ENCODE measurements at regions not wholly inside any gene's neighbourhood (a gene's known extent, or its start where the extent isn't known, plus 50 kb on each side); places are given as distances from the start of the nearest gene placed in this dataset.

DNA sequence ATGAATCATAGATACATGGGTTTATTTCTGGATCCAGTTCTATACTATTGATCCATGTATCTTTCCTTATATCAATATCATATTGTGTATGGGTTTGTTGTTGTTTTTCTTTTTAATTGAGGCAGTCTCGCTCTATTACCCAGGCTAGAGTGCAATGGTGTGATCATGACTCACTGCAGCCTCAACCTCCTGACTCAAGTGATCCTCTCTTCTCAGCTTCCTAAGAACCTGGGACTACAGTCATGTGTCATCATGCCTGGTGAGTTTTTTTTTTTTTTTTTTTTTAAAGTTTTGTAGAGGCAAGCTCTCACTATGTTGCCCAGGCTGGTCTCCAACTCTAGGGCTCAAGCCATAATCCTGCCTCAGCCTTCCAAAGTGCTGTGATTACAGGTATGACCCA, 1589.4 kb upstream of the TENM4 start:
- 75 to 96% (median 90%) methylated on average over 1 of the region's 1 CpG for WGBS, 3 donors

DNA sequence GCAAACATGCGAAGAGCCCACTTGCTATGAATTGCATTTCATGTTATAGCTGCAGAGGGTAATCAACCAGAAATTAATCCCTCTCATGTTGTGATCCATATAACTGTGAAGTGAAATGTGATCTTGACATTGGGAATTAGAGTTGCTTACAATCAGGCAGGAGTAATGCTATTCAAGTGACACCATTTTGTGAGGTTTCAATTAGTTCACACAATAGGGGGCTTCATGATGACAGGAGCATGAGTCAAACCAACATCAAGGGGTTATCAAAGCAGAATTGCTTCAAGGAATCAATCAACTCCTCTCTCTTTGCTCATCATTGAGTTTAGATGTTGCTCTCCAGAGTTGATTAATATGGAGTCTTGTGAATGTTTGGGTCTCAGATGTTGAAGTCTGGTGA, 1585.2 kb upstream of the TENM4 start:
- WGBS, 3 donors: 87 to 98% (median 90%) methylated on average over 1 of the region's 1 CpG
- H3K27ac ChIP-seq (ENCODE audit: low read depth, low read length): no peak overlapping the region

More for the DNA sequence above, 1589.4 kb upstream of the TENM4 start:
- H3K27ac ChIP-seq (ENCODE audit: low read depth, low read length): no peak overlapping the region

DNA sequence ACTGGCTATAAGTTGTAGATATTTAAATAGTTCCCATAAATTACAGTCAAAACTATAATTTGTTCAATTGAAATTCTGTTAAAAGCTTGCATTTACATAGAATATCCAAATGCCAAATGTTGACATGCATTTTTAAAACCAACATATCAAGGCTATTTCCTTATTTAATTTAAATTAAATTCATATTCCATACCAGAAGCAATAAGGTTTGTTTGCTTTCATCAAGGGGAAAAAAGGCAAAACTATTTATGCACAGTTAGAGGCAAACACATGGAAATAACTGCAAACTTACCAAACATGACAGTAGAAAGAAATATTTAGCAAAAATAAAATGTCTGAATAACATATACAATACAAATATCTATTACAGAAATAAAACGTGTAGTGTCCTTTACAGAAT, 1581.2 kb upstream of the TENM4 start:
- H3K27ac ChIP-seq (ENCODE audit: low read depth, low read length): no peak overlapping the region
- 64 to 73% (median 69%) methylated on average over 1 of the region's 1 CpG for WGBS, 3 donors

DNA sequence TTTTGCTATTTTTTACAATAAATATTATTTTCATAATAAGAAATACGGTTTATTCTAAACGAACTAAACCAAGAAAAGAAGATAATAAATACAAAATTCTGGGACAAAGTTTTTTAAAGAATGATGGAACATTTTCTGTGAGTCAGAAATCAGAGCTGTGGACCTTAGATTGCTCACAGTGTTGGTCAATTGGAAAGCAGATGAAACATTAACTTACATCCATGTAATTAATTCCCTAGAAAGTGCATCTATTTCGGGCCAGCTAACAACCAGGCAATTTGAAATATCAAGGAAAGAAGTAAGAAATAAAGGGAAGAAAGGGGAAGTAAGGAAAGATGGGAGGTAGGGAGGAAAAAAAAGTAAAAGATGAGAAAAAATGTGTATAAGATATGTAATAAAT, 1569.8 kb upstream of the TENM4 start:
- H3K27ac ChIP-seq (ENCODE audit: low read depth, low read length): no peak overlapping the region
- WGBS, 3 donors: 49 to 58% (median 52%) methylated on average over 3 of the region's 3 CpGs

DNA sequence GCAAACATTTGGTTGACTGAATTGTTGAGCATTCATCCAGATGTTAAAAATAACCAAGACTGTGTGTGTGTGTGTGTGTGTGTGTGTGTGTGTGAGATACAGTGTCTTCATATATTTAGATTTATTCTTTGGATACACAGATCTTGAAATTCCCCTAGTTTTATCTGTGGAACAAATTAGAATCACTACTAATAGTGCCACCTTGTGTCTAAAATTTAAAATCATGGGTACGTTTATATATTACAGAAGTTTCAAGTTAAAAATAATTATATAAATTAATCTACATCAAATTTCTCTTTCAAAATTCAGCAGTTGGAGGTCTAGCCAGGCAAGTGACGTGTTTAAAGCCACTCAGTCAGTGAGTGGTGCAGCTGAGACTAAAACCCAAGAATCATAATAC, 1566.2 kb upstream of the TENM4 start:
- no peak overlapping the region for H3K27ac ChIP-seq (ENCODE audit: low read depth, low read length)
- WGBS, 3 donors: 8 to 17% (median 17%) methylated on average over 2 of the region's 2 CpGs

DNA sequence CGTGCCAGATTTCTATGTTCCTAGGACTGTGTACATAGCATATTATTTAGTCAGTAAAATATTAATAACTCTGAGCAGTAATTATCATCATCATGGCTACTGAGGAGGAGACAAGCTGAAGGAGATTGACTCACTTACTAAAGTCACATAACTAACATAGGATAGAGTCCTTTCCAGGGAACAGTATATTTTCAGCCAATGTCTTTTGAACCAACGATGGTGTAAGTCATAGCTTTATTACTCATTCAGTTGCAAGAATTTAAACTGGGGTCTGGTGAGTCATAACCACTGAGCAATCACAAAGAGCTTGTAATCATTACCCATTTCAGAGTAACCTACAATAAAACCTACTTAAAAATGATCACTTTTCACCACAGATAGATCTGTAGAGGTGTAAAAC, 1564.8 kb upstream of the TENM4 start:
- WGBS, 3 donors: 62 to 66% (median 63%) methylated on average over 2 of the region's 2 CpGs
- H3K27ac ChIP-seq (ENCODE audit: low read depth, low read length): no peak overlapping the region

DNA sequence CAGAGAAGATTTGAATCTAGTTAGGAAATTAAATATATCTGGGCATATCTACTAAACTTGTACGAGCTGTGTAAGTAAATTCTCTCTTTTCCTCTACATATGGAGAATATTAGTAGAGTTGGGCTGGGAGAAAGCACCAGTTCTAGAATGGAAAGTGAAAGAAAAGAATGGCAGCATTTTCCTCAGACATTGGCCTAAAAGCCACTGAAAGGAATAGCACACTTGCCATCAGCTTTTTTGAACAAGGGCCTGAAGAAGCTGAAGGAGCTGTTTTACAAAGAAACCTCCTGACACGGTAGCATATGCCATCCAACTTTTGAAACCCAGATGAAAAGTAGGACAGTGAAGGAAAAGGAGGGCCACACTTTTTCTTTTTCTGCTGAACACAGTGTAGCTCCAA, 1563.7 kb upstream of the TENM4 start:
- 75 to 83% (median 76%) methylated on average over 2 of the region's 2 CpGs for WGBS, 3 donors
- H3K27ac ChIP-seq (ENCODE audit: low read depth, low read length): no peak overlapping the region

DNA sequence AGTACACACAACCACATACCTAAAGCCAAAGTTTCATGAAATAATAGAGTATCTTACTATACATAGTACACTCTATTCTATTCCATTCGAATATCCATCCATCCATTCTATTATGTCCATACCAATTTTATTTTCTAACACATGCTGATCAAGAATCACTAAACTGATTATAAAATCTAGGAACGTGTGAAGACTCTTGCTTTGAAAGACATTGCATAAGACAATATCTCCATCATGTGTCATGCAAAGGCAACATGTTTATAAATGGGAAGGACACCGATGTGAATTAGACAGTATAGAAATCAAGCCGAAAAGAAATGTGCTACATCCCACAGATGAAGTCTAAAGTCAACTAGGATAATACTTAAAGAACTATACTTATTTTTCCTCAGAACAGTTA, 1561.5 kb upstream of the TENM4 start:
- 77 to 82% (median 81%) methylated on average over 4 of the region's 4 CpGs for WGBS, 3 donors
- no peak overlapping the region for H3K27ac ChIP-seq (ENCODE audit: low read depth, low read length)

DNA sequence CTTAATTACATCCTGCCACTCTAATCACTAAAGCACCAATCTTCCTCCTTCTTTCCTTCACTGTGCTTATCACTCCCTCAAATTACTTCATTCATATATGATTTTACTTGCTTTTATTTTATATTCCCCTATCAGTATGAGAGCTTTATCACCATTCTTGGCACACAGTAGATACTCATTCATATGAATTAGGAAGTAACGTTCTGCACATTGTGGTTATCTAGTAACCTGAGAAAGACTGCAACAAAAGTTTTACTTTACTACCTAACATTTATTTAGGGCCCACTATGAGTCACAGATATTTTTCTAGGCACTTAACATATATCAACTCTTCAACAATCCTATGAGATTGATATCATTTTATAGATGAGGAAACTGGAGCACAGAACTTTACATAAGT, 1559.9 kb upstream of the TENM4 start:
- H3K27ac ChIP-seq (ENCODE audit: low read depth, low read length): no peak overlapping the region
- WGBS, 3 donors: 32 to 53% (median 34%) methylated on average over 1 of the region's 1 CpG

DNA sequence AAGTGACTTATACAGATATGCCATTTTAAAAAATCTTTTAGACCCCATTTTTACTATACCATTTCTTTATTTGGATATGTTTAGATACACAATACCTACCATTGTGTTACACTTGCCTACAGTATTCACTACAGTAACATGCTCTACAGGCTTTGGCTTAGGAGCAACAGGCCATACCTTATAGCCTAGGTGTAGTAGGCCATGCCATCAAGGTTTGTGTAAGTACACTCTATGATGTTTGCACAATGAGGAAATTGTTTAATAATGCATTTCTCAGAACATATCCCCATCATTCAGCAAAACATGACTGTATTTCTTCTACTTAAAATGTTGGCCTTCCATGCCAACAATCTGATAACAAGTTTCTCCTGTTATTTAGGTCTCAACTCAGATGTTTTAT, 1559.5 kb upstream of the TENM4 start:
- H3K27ac ChIP-seq (ENCODE audit: low read depth, low read length): no peak overlapping the region

DNA sequence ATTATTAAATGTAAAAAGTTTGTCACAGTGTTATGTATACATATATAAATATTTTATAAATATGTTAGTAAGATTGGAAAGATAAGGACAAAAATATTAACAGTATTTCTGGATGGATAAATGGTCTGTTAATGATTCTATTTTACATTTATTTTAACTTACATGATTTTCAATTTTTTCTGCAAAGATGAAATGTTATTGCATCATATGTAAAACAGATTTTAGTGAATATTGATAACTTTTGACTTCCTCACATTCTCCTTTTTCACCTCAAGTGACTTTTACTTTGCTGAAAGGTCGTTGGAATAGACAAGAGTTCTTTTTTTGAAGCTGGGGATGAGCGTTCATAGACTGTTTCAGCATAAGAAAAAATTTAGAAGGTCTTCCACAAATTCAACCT, 1554.7 kb upstream of the TENM4 start:
- WGBS, 3 donors: 61 to 68% (median 66%) methylated on average over 2 of the region's 2 CpGs
- no peak overlapping the region for H3K27ac ChIP-seq (ENCODE audit: low read depth, low read length)

DNA sequence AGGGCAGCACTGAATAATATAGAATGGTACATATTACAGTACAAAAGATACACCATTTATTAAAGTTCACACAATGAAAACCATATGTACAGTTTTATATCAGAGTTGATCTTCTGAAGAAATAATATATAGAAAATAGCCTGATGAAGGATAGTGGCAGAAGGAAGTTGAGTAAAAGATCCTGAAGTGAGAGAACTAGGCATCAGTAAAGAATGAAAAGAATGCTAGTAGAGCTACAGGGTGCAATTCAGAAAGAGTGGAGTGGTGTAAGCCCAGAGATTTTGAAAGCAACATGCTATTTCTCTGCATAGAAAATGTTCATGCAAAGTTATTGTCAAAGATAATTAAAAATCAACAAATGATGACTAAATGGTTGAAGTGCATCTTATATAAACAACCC, 1552.7 kb upstream of the TENM4 start:
- no peak overlapping the region for H3K27ac ChIP-seq (ENCODE audit: low read depth, low read length)

DNA sequence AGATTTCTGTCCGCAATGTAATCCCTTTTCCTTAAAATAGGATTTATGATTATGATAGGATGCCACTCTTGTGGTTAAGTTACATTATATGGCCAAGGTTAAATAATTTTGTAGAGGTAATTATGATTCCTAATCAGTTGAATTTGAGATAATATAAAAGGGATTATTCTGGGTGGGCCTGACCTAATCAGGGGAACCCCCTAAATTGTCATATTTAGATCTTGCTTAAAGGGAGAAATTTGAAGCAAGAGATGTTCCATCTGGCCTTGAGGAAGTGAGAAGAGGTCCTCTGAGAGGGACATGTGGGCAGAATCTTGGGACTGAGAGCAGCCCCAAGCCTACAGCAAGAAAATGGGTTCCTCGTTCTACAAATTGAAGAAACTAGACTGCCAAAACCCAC, 1550.1 kb upstream of the TENM4 start:
- no peak overlapping the region for H3K27ac ChIP-seq (ENCODE audit: low read depth, low read length)
- 90 to 99% (median 94%) methylated on average over 2 of the region's 2 CpGs for WGBS, 3 donors

DNA sequence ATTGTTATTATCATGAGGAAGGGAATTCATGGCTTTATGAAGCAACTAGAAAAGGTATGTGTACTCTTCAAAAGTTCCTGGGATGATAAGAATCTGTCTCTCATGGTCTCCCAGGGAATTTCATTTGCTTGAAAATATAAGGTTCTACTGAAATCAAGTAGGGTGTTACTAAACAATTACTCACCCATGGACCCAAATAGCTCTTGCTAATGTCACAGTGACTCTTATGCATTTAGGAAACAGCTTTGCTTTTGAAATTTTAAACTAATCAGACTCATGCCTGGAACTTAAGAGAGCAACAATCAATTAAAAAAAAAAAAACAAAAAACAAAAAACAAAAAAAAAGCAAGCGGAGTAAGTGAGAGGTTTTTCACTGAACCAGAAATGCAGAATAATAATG, 1546.3 kb upstream of the TENM4 start:
- WGBS, 3 donors: 93 to 98% (median 95%) methylated on average over 1 of the region's 1 CpG
- no peak overlapping the region for H3K27ac ChIP-seq (ENCODE audit: low read depth, low read length)

DNA sequence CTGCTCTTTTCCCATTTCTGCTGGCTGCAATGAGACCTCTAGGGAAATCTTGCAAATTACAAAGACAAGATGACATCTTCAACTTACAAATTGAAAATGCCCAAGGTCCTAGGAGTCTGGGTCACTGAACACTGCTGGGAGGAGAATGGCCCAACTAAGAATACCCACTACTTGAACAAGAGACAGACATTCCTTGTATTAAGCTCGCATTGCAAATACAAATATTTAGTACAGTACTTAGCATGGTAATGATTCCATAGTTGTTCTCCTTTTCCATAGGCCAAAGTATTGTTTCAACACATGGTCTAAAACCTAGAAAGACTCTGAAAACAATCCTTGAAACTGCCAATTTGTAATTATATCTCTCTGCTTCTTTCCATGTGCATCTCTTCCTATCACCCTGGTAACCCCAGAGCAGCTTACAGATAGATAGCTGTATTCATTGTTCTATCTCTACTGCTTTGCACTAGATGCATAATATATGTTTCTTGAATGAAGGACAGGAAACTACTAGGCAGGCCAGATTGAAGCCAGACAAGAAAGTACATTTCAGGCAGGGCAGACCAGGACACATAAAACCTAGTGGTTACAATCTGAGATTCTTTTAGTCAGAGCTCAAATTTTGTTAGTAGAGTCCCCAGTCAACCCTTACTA, 1545.7 kb upstream of the TENM4 start:
- WGBS, 3 donors: 69 to 93% (median 79%) methylated on average over 1 of the region's 1 CpG
- H3K27ac ChIP-seq (ENCODE audit: low read depth, low read length): no peak overlapping the region

DNA sequence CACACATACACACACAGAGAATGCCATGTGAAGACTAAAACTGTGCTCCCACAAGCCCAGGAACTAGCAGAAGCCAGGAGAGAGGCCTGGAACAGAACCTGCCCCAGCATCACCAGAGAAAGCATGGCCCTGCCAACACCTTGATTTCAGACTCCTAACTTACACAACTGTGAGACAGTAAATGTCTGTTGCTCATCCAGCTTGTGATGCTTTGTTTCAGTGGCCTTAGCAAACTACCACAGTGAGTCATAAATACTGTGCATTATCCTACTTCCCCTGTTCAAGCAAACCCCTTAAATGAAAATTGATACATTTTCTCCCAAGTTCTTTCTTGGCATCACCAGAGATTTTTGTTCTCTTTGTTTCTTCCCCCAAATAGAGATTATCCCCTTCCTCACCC, 1539.4 kb upstream of the TENM4 start:
- no peak overlapping the region for H3K27ac ChIP-seq (ENCODE audit: low read depth, low read length)

DNA sequence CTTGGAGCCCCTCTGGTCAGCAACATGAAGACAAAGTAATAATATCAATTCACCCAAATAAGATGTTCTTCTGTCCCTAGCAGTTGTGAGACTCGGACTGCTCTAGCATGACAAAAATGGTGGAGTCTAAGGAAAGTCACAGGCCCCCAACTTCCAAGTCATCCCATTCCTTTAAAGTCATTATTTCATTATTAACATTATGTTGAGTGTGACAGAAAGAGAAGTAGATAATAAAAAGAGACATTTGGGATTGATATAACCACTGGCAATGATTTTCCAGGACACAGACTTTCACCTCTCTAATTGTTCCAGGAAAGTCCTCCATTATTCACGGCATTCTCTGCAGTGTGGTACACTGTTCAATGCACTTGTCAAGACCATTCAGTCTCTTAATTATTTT, 1533.0 kb upstream of the TENM4 start:
- 70 to 91% (median 89%) methylated on average over 2 of the region's 2 CpGs for WGBS, 3 donors
- H3K27ac ChIP-seq (ENCODE audit: low read depth, low read length): no peak overlapping the region

DNA sequence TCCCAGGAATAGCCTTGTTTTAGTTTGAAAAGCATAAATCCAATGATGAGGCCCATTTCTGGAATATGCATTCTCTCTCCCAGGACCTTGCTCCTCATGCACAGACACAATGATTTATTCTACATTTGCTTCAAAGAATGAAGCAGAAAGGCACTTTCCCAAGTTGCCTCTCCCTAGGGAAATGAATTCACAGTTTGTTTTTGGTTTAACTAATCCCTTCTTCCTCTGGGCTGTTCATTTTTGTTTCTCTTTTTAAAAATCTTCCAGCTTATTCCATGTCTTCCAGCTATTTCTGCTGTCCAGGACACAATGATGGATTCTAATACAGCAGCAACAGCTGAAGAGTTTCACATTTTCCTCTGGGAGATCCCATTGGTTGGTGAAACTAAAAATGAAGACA, 1529.2 kb upstream of the TENM4 start:
- no peak overlapping the region for H3K27ac ChIP-seq (ENCODE audit: low read depth, low read length)

DNA sequence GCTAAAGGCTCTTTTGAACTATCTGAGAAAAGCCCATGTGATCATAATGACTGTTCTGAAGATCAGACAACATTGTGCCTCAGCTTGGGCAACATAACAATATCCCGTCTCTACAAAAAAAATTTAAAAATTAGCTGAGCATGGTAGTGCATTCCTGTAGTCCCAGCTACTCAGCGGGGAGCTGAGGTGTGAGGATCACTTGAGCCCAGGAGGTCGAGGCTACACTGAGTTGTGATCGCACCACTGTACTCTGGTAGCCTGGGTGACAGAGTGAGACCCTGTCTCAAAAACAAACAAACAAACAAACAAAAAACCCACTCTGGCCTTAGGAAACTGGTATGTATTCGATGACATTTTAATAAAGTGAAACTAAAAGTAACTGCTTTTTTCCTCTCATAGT, 1526.8 kb upstream of the TENM4 start:
- 71 to 81% (median 80%) methylated on average over 5 of the region's 5 CpGs for WGBS, 3 donors
- no peak overlapping the region for H3K27ac ChIP-seq (ENCODE audit: low read depth, low read length)

DNA sequence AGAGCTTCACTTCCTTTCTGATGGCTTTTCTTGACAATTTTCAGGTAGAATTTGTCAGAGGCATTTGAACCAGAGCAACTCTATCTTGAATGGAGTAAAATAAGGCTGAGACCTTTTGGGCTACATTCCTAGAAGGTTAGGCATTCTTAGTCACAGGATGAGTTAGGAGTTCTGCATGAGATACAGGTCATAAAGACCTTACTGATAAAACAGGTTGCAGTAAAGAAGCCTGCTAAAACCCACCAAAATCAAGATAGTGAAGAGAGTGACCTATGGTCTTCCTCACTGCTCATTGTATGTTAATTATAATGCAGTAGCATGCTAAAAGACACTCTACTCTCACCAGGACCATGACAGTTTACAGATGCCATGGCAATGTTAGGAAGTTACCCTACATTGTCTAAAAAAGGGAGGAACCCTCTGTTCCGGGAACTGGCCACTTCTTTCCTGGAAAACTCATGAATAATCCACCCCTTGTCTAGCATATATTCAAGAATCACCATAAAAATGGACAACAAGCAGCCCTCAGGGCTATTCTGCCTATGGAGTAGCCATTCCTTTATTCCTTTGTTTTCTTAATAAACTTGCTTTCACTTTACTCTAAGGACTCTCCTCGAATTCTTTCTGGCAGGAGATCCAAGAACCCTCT, 1519.7 kb upstream of the TENM4 start:
- H3K27ac ChIP-seq (ENCODE audit: low read depth, low read length): no peak overlapping the region
- WGBS, 3 donors: 68 to 72% (median 71%) methylated on average over 2 of the region's 2 CpGs

DNA sequence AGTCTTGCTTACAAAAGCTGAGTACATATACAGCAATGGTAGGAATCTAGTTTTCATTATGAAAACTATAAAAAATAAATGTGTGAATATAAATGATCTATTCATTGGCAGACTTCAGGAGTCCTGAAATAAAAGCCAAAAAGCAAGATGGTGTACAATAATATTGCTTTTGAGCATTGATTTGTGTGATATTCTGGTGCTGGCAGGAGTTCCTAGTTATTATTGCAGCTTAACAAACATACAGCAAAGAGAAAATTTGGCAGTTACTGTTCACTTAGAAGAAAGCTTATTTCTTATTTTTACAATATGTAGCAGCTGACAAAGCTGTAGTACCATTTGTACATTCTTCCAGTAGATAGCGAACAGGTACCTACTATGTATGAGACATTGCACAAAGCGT, 1518.9 kb upstream of the TENM4 start:
- no peak overlapping the region for H3K27ac ChIP-seq (ENCODE audit: low read depth, low read length)
- 86 to 96% (median 92%) methylated on average over 2 of the region's 2 CpGs for whole genome bisulfite sequencing, 3 donors

All from adipose tissue (tissue), 3 donors.